ENCODE measurements at regions not wholly inside any gene's neighbourhood (a gene's known extent, or its start where the extent isn't known, plus 50 kb on each side); places are given as distances from the start of the nearest gene placed in this dataset.

DNA sequence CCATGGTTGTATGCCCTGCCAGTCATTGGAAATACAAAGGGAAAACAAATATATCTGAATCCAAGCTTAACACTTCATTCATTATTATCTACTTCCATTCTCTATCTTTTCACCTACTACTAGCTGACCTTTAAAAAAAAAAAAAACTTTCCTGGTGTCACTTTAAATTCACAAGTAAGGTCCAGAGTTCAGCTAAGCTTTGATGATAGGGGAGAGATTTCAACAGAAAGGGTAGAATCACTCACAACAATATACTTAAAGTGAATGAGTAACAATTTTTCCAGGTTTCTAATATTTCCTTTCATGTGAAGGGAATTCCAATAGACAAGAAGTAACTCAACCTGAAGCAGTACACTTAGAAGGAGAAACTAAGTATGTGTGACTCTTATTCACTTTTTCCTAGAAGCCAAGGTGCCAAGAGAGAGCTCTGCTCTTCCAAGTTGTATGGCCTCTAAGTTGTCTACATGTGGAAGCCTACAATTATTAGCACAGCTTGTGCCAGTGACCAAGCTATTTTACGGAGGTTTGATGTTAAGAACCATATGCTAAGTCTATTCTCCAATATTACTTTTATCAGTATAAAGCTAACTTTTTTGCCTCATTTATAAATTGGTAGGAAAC lies 371.7 kb downstream of the TENT5A start:
- Mint-ChIP-seq H3K27ac (no peak overlapping the region), H3K36me3 (no peaks in the 10 kb centered on the region), H3K27me3 (no peaks in the 10 kb centered on the region), H3K9me3 (no peaks in the 10 kb centered on the region), H3K4me3 (no peak overlapping the region), H3K4me1 (ENCODE audit: unreplicated experiment) (no peaks in the 10 kb centered on the region)
- TF ChIP-seq, protein P1, sequence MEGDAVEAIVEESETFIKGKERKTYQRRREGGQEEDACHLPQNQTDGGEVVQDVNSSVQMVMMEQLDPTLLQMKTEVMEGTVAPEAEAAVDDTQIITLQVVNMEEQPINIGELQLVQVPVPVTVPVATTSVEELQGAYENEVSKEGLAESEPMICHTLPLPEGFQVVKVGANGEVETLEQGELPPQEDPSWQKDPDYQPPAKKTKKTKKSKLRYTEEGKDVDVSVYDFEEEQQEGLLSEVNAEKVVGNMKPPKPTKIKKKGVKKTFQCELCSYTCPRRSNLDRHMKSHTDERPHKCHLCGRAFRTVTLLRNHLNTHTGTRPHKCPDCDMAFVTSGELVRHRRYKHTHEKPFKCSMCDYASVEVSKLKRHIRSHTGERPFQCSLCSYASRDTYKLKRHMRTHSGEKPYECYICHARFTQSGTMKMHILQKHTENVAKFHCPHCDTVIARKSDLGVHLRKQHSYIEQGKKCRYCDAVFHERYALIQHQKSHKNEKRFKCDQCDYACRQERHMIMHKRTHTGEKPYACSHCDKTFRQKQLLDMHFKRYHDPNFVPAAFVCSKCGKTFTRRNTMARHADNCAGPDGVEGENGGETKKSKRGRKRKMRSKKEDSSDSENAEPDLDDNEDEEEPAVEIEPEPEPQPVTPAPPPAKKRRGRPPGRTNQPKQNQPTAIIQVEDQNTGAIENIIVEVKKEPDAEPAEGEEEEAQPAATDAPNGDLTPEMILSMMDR (conservative IDR thresholded peaks at IDR 0.05) = no peak
- DNase-seq (ENCODE audit: extremely low spot score, unreplicated experiment) = no peak

DNA sequence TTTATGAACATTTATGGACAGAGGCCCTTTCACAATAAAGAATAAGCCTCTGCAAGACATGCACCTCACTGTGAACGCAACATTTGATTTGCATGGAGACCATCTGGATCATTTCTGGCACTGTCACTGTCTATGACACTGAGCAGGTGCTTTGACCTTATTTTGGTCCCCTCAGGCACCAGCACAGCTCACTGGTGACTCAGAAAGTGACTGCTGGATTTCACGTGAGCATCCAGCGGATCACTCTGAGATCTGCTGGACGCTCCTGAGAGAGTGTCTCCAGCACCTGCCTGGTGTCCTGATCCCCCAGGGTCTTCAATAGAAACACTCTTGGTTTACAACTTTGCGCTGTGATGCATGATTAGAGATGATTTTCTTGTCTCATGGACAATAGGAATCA lies 375.7 kb downstream of the TENT5A start:
- H3K9me3 Mint-ChIP-seq = no peaks in the 10 kb centered on the region
- DNase-seq (ENCODE audit: extremely low spot score, unreplicated experiment) = no peak
- H3K27me3 Mint-ChIP-seq = no peaks in the 10 kb centered on the region
- H3K4me1 Mint-ChIP-seq (ENCODE audit: unreplicated experiment) = no peaks in the 10 kb centered on the region
- H3K4me3 Mint-ChIP-seq = no peak overlapping the region
- no peaks in the 10 kb centered on the region for H3K36me3 Mint-ChIP-seq
- H3K27ac Mint-ChIP-seq = no peak overlapping the region
- TF ChIP-seq, protein P1 (conservative IDR thresholded peaks at IDR 0.05) = no peak

- H3K4me3 Mint-ChIP-seq = no peak overlapping the region
- H3K36me3 Mint-ChIP-seq = no peaks in the 10 kb centered on the region
- no peak overlapping the region for H3K27ac Mint-ChIP-seq
- DNase-seq (ENCODE audit: extremely low spot score, unreplicated experiment) = no peak
- no peaks in the 10 kb centered on the region for H3K4me1 Mint-ChIP-seq (ENCODE audit: unreplicated experiment)
- H3K9me3 Mint-ChIP-seq = no peaks in the 10 kb centered on the region
- TF ChIP-seq, protein P1 (conservative IDR thresholded peaks at IDR 0.05) = no peak
- H3K27me3 Mint-ChIP-seq = peaks cover 4% of the 10 kb centered on the region
Measured at GRCh38 chr6:81373414-81373813, 379.1 kb downstream of the TENT5A start.

GRCh38 chr6:81371930-81372329 lies 380.6 kb downstream of the TENT5A start:
- no peak overlapping the region for H3K27ac Mint-ChIP-seq

GRCh38 chr6:81366972-81367371 lies 385.5 kb downstream of the TENT5A start:
- TF ChIP-seq, protein P1 (conservative IDR thresholded peaks at IDR 0.05) = no peak
- Mint-ChIP-seq H3K27me3 (peaks cover 4% of the 10 kb centered on the region), H3K36me3 (no peaks in the 10 kb centered on the region), H3K27ac (no peak overlapping the region), H3K4me3 (no peak overlapping the region), H3K4me1 (ENCODE audit: unreplicated experiment) (no peaks in the 10 kb centered on the region), H3K9me3 (no peaks in the 10 kb centered on the region)
- no peak for DNase-seq (ENCODE audit: extremely low spot score, unreplicated experiment)

More at GRCh38 chr6:81371930-81372329, 380.6 kb downstream of the TENT5A start:
- Mint-ChIP-seq H3K27me3 (peaks cover 4% of the 10 kb centered on the region), H3K9me3 (no peaks in the 10 kb centered on the region), H3K36me3 (no peaks in the 10 kb centered on the region), H3K4me3 (no peak overlapping the region), H3K4me1 (ENCODE audit: unreplicated experiment) (no peaks in the 10 kb centered on the region)
- no peak for DNase-seq (ENCODE audit: extremely low spot score, unreplicated experiment)
- TF ChIP-seq, protein P1 (conservative IDR thresholded peaks at IDR 0.05) = no peak

DNA sequence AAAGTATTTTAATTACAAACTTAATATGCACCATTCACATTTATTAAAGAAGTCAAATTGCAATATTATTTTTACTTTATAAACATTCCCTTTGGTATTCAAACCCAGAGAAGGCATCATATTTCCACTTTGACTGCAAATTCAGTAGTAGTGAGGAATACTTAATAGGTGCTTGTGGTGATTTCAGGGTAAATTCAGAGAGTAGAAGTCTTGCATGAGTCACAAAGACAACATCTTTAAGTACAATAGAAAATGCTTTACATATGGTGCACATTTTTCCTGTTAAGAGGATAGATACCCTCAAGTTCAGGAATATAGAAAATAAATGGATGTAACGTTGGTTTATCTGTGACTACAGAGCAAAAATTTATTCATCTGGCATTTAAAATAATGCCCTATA lies 390.2 kb downstream of the TENT5A start:
- no peak overlapping the region for H3K27ac Mint-ChIP-seq
- H3K27me3 Mint-ChIP-seq = no peaks in the 10 kb centered on the region
- DNase-seq (ENCODE audit: extremely low spot score, unreplicated experiment) = no peak
- no peak overlapping the region for H3K4me3 Mint-ChIP-seq
- H3K9me3 Mint-ChIP-seq = peaks cover 5% of the 10 kb centered on the region
- H3K4me1 Mint-ChIP-seq (ENCODE audit: unreplicated experiment) = no peaks in the 10 kb centered on the region
- no peaks in the 10 kb centered on the region for H3K36me3 Mint-ChIP-seq
- TF ChIP-seq, protein P1 (conservative IDR thresholded peaks at IDR 0.05) = no peak
